ENCODE measurements at regions not wholly inside any gene's neighbourhood (a gene's known extent, or its start where the extent isn't known, plus 50 kb on each side); places are given as distances from the start of the nearest gene placed in this dataset.

DNA sequence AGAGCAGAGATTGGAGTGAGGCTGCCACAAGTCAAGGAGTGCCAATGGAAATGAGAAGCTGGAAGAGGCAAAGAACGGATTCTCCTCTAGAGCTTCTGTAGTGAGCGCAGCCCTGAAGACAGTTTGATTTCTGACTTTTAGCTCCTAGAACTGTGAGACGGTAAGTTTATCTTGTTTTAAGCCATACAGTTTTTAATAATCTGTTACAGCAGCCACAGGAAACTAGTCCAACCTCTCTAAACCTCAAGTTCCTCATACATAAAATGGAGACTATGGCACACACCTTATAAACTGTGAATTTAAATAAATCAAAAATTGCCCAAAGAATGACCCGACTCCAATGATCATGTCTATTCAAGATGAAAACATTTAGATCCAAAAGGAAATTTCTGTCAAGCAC is 596.5 kb downstream of the BCL11A start:
- TF ChIP-seq POLR2A (IDR thresholded peaks at IDR 0.05; ENCODE audit: low read length) (no peak), GATA1 (IDR thresholded peaks at IDR 0.05; ENCODE audit: low read depth, low read length) (no peak)
- no peak for DNase-seq

- TF ChIP-seq GATA1 (IDR thresholded peaks at IDR 0.05; ENCODE audit: low read depth, low read length) = no peak
- TF ChIP-seq POLR2A (IDR thresholded peaks at IDR 0.05; ENCODE audit: low read length) = no peak
- DNase-seq = no peak
Observed at GRCh38 chr2:59947917-59948541, 605.4 kb downstream of the BCL11A start.

DNA sequence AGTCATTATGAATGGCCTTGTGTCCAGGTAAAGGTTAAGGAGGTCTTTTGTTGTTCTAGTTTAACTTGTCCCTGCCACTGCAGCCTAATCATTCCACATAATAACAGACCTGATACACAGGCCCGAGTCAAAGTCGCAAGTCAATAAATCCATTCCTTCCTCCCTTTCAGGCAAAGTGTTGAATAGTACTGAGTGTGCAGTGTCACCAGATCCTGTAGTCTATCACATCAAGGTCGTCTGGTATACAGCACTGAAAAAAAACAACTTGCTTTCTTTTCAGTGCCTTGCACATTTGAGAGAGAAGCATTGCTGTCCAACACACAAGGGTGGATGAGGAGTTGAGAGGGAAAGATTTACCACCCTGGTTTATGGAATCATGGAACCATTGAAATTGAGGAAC is 606.2 kb downstream of the BCL11A start:
- no peak for DNase-seq
- TF ChIP-seq POLR2A (IDR thresholded peaks at IDR 0.05; ENCODE audit: low read length) (no peak), GATA1 (IDR thresholded peaks at IDR 0.05; ENCODE audit: low read depth, low read length) (no peak)

- no peak for DNase-seq
- TF ChIP-seq GATA1 (IDR thresholded peaks at IDR 0.05; ENCODE audit: low read depth, low read length) (no peak), POLR2A (IDR thresholded peaks at IDR 0.05; ENCODE audit: low read length) (no peak)
Observed at GRCh38 chr2:59939236-59939635, 614.2 kb downstream of the BCL11A start.

DNA sequence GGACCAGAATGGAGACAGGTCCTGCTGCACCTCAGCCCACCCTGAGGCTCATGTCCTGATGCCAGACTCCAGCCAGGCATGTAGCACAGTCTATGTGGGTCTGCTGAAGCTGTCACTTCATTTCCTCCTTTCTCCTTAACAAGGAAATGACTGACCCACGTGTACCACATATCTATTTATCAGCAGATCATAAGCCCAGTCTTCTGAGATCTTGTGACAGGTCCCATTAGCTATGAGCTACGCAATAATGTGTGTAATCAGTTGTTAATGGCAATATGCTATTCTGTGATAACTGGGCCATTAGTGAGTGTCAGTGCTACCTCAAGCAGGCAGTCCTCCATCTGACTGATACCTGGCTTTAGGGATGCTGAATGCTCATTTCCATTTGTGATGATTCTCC is 615.3 kb downstream of the BCL11A start:
- TF ChIP-seq GATA1 (IDR thresholded peaks at IDR 0.05; ENCODE audit: low read depth, low read length) (no peak), POLR2A (IDR thresholded peaks at IDR 0.05; ENCODE audit: low read length) (no peak)
- DNase-seq = no peak

- TF ChIP-seq POLR2A (IDR thresholded peaks at IDR 0.05; ENCODE audit: low read length) (no peak), GATA1 (IDR thresholded peaks at IDR 0.05; ENCODE audit: low read depth, low read length) (no peak)
- DNase-seq = no peak
Observed at GRCh38 chr2:59936048-59936447, 617.4 kb downstream of the BCL11A start.

DNA sequence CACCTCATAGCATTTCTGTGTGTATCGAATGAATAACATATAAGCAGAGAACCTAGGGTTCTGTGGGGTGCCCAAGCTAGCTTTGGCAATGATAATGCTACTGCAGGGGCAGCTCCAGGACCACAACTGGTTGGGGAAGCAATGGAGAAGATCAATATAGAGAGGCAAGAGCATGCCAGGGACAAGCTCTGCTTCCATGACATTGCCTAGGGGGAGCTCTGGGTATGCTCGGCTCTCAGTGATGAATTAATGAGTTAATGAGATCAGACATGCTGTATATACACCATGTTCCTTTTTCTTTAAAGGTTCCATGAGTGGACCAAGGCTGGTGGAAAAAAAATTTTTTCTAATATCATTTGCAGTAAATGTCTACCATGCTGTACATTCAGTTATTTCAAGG is 618.4 kb downstream of the BCL11A start:
- no peak for DNase-seq
- TF ChIP-seq GATA1 (IDR thresholded peaks at IDR 0.05; ENCODE audit: low read depth, low read length) = no peak
- no peak for TF ChIP-seq POLR2A (IDR thresholded peaks at IDR 0.05; ENCODE audit: low read length)

DNA sequence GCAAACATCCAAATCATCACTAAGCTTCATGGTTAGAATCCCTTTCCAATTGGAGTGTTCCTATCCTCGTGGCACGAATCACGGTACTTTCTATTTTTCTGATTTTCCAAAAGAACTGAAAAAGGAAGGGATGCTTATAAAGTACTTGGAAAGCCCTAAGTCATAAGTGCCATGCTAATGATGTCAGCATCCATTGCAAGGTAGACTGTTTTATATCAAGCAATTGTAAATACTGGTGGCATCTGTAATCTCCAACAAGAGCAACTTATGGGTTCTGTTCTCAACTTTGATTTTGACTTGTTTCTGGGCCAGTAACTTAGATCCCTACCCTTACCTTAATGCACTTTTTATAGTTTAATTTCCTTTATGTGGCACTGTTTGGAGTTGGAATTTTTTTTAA is 619.5 kb downstream of the BCL11A start:
- DNase-seq = no peak
- TF ChIP-seq GATA1 (IDR thresholded peaks at IDR 0.05; ENCODE audit: low read depth, low read length) = no peak
- TF ChIP-seq POLR2A (IDR thresholded peaks at IDR 0.05; ENCODE audit: low read length) = no peak

- no peak for DNase-seq
- no peak for TF ChIP-seq POLR2A (IDR thresholded peaks at IDR 0.05; ENCODE audit: low read length)
- TF ChIP-seq GATA1 (IDR thresholded peaks at IDR 0.05; ENCODE audit: low read depth, low read length) = no peak
Observed at GRCh38 chr2:59932341-59932740, 621.1 kb downstream of the BCL11A start.

- TF ChIP-seq POLR2A (IDR thresholded peaks at IDR 0.05; ENCODE audit: low read length) (no peak), GATA1 (IDR thresholded peaks at IDR 0.05; ENCODE audit: low read depth, low read length) (no peak)
- DNase-seq = no peak
Observed at GRCh38 chr2:59930430-59930829, 623.0 kb downstream of the BCL11A start.

- no peak for TF ChIP-seq GATA1 (IDR thresholded peaks at IDR 0.05; ENCODE audit: low read depth, low read length)
- TF ChIP-seq POLR2A (IDR thresholded peaks at IDR 0.05; ENCODE audit: low read length) = no peak
Observed at GRCh38 chr2:59926731-59927130, 626.7 kb downstream of the BCL11A start.

GRCh38 chr2:59925321-59925720 is 628.1 kb downstream of the BCL11A start:
- DNase-seq = no peak
- no peak for TF ChIP-seq GATA1 (IDR thresholded peaks at IDR 0.05; ENCODE audit: low read depth, low read length)
- no peak for TF ChIP-seq POLR2A (IDR thresholded peaks at IDR 0.05; ENCODE audit: low read length)

More at GRCh38 chr2:59926731-59927130, 626.7 kb downstream of the BCL11A start:
- no peak for DNase-seq

GRCh38 chr2:59924346-59924745 is 629.1 kb downstream of the BCL11A start:
- no peak for DNase-seq
- TF ChIP-seq POLR2A (IDR thresholded peaks at IDR 0.05; ENCODE audit: low read length) (no peak), GATA1 (IDR thresholded peaks at IDR 0.05; ENCODE audit: low read depth, low read length) (no peak)

GRCh38 chr2:59922450-59922849 is 631.0 kb downstream of the BCL11A start:
- no peak for TF ChIP-seq GATA1 (IDR thresholded peaks at IDR 0.05; ENCODE audit: low read depth, low read length)
- no peak for TF ChIP-seq POLR2A (IDR thresholded peaks at IDR 0.05; ENCODE audit: low read length)
- no peak for DNase-seq

GRCh38 chr2:59921743-59922142 is 631.7 kb downstream of the BCL11A start:
- TF ChIP-seq POLR2A (IDR thresholded peaks at IDR 0.05; ENCODE audit: low read length) (no peak), GATA1 (IDR thresholded peaks at IDR 0.05; ENCODE audit: low read depth, low read length) (no peak)

More at GRCh38 chr2:59921743-59922142, 631.7 kb downstream of the BCL11A start:
- no peak for DNase-seq
